H1 (cell line): ENCODE measurements at regions not wholly inside any gene's neighbourhood (a gene's known extent, or its start where the extent isn't known, plus 50 kb on each side); places are given as distances from the start of the nearest gene placed in this dataset.

Experiments used
- CTCF ChIA-PET: fragments of 300-600 bp; sonication (Branson Sonifier 250); formaldehyde crosslinking; loops from one replicate; lab custom pipeline; 2021; ENCODE audit not compliant: partially characterized antibody; lab: Charles Lee
- POLR2A ChIA-PET: fragments of 300-600 bp; sonication (Branson Sonifier 250); formaldehyde crosslinking; loops from one replicate; lab custom pipeline; 2021; ENCODE audit warnings: inconsistent platforms; ENCODE audit not compliant: partially characterized antibody; lab: Charles Lee
- DNase-seq, 2 experiments: peaks; one replicate each; pipeline versions ENCODE4 v3.0.0 to v3.0.0-alpha.2; 2010 to 2022; ENCODE audit warnings: low spot score in 2 of 2, low read depth in 1 of 2, mixed read lengths in 1 of 2
- FAIRE-seq: peaks from 2 replicates; lab custom pipeline; 2011; peaks lifted over from hg19 to GRCh38; lab: Jason Lieb, UNC
- H2AFZ ChIP-seq: 2 replicates; pipeline ENCODE4 v1.8.1; 2012; ENCODE audit warnings: low read length, inconsistent platforms
- H2AK5ac ChIP-seq: 2 replicates; pipeline ENCODE4 v1.6.1; 2013; ENCODE audit warnings: low read depth, low read length
- H2BK120ac ChIP-seq: replicated peaks from 2 replicates; pipeline ENCODE3; 2013; ENCODE audit warnings: low read depth, low read length, inconsistent platforms
- H2BK12ac ChIP-seq: 2 replicates; pipeline ENCODE4 v1.6.1; 2013; ENCODE audit warnings: low read depth, low read length
- H2BK15ac ChIP-seq: 2 replicates; pipeline ENCODE4 v1.6.1; 2013; ENCODE audit warnings: low read length
- H2BK20ac ChIP-seq: 2 replicates; pipeline ENCODE4 v1.6.1; 2013; ENCODE audit warnings: low read length
- H2BK5ac ChIP-seq: 2 replicates; pipeline ENCODE4 v1.6.1; 2013; ENCODE audit warnings: low read depth, low read length
- H3K14ac ChIP-seq: 2 replicates; pipeline ENCODE4 v1.6.1; 2013; ENCODE audit warnings: inconsistent platforms; ENCODE audit not compliant: insufficient read length
- H3K18ac ChIP-seq: 2 replicates; pipeline ENCODE4 v1.6.1; 2013; ENCODE audit warnings: low read length; ENCODE audit errors: extremely low read depth
- H3K23ac ChIP-seq: 2 replicates; pipeline ENCODE4 v1.6.1; 2013; ENCODE audit warnings: inconsistent platforms; ENCODE audit not compliant: insufficient read length
- H3K23me2 ChIP-seq: 2 replicates; pipeline ENCODE4 v1.6.1; 2013; ENCODE audit warnings: low read depth, low read length
- H3K27ac ChIP-seq: 2 replicates; pipeline ENCODE4 v1.6.1; 2011; ENCODE audit warnings: low read depth, low read length, inconsistent platforms
- H3K27me3 ChIP-seq, 4 experiments: replicated peaks in 1 of 4; 1 replicate in 1 of 4; 2 replicates in 3 of 4; pipeline versions ENCODE4 v1.6.1 to v1.8.1; 2011 to 2013; ENCODE audit warnings: low read length in 3 of 4, mild to moderate bottlenecking in 3 of 4, inconsistent platforms in 2 of 4, mixed read lengths in 2 of 4, moderate library complexity in 1 of 4; ENCODE audit not compliant: control insufficient read depth in 3 of 4, insufficient read depth in 3 of 4; ENCODE audit errors: extremely low read depth in 1 of 4
- H3K36me3 ChIP-seq, 4 experiments: 2 replicates each; pipeline versions ENCODE4 v1.6.1 to v1.8.1; 2011 to 2013; ENCODE audit warnings: mild to moderate bottlenecking in 4 of 4, low read length in 3 of 4, moderate library complexity in 2 of 4, control low read depth in 1 of 4, inconsistent platforms in 1 of 4; ENCODE audit not compliant: insufficient read depth in 4 of 4, control insufficient read depth in 2 of 4
- H3K4ac ChIP-seq: replicated peaks from 2 replicates; pipeline ENCODE3; 2013; ENCODE audit warnings: low read length, low read depth, mixed read lengths, inconsistent platforms; ENCODE audit not compliant: insufficient read length
- H3K4me1 ChIP-seq, 4 experiments: replicated peaks in 1 of 4; 1 replicate in 1 of 4; 2 replicates in 3 of 4; pipeline versions ENCODE4 v1.6.1 to v1.8.1; 2011 to 2013; ENCODE audit warnings: low read length in 3 of 4, inconsistent platforms in 2 of 4, mixed read lengths in 1 of 4; ENCODE audit not compliant: insufficient read depth in 4 of 4, control insufficient read depth in 3 of 4
- H3K4me2 ChIP-seq, 2 experiments: 2 replicates each; pipeline versions ENCODE4 v1.6.1 to v1.8.1; 2011 to 2013; ENCODE audit warnings: low read depth in 2 of 2, low read length in 2 of 2, control low read depth in 1 of 2, inconsistent platforms in 1 of 2, mild to moderate bottlenecking in 1 of 2; ENCODE audit not compliant: insufficient read depth in 1 of 2
- H3K4me3 ChIP-seq, 4 experiments: fragments of 200-600, 300-600 bp in 1 of 4; sonication (generic), shearing (Covaris generic), sonication (Bioruptor Twin) in 1 of 4; 2 replicates each; pipeline versions ENCODE4 v1.5.1 to v1.8.1; 2011 to 2016; ENCODE audit warnings: low read length in 4 of 4, low read depth in 3 of 4, control low read depth in 2 of 4, inconsistent platforms in 2 of 4, mild to moderate bottlenecking in 2 of 4, mixed read lengths in 1 of 4, moderate library complexity in 1 of 4; ENCODE audit not compliant: insufficient read depth in 2 of 4; ENCODE audit errors: extremely low read depth in 1 of 4
- H3K56ac ChIP-seq: replicated peaks from 2 replicates; pipeline ENCODE3; 2013; ENCODE audit warnings: low read depth, mild to moderate bottlenecking, mixed read lengths, low read length, inconsistent platforms; ENCODE audit not compliant: insufficient read length
- H3K79me1 ChIP-seq: 2 replicates; pipeline ENCODE4 v1.6.1; 2013; ENCODE audit warnings: low read depth, low read length, control low read depth
- H3K79me2 ChIP-seq, 2 experiments: 2 replicates each; pipeline versions ENCODE4 v1.6.1 to v1.8.1; 2012 to 2013; ENCODE audit warnings: low read length in 2 of 2, mild to moderate bottlenecking in 2 of 2, inconsistent platforms in 1 of 2; ENCODE audit not compliant: insufficient read depth in 2 of 2, control insufficient read depth in 1 of 2
- H3K9ac ChIP-seq, 4 experiments: replicated peaks in 1 of 4; 1 replicate in 1 of 4; 2 replicates in 3 of 4; pipeline versions ENCODE4 v1.6.1 to v1.8.1; 2011 to 2013; ENCODE audit warnings: low read depth in 3 of 4, low read length in 3 of 4, control low read depth in 2 of 4, mild to moderate bottlenecking in 2 of 4, moderate library complexity in 2 of 4, inconsistent platforms in 1 of 4; ENCODE audit errors: extremely low read depth in 1 of 4
- H3K9me3 ChIP-seq, 2 experiments: 2 replicates each; pipeline versions ENCODE4 v1.6.1 to v1.8.1; 2012 to 2013; ENCODE audit warnings: mild to moderate bottlenecking in 2 of 2, moderate library complexity in 2 of 2, control low read depth in 1 of 2, inconsistent platforms in 1 of 2, low read depth in 1 of 2, low read length in 1 of 2, mixed read lengths in 1 of 2; ENCODE audit not compliant: insufficient read depth in 2 of 2
- H4K20me1 ChIP-seq, 2 experiments: replicated peaks in 1 of 2; 2 replicates each; pipeline versions ENCODE3 to v1.8.1; 2011 to 2013; ENCODE audit warnings: inconsistent platforms in 2 of 2, low read length in 2 of 2, mild to moderate bottlenecking in 1 of 2; ENCODE audit not compliant: insufficient read depth in 2 of 2, control insufficient read depth in 1 of 2
- H4K5ac ChIP-seq: 2 replicates; pipeline ENCODE4 v1.6.1; 2013; ENCODE audit warnings: low read length, low read depth, mixed read lengths, inconsistent platforms; ENCODE audit not compliant: insufficient read length
- H4K8ac ChIP-seq: 2 replicates; pipeline ENCODE4 v1.8.0; 2013; ENCODE audit warnings: mild to moderate bottlenecking, moderate library complexity, low read length, inconsistent platforms; ENCODE audit not compliant: insufficient read depth; ENCODE audit errors: extremely low read depth
- H4K91ac ChIP-seq: replicated peaks from 2 replicates; pipeline ENCODE3; 2013; ENCODE audit warnings: low read length, mixed read lengths, inconsistent platforms; ENCODE audit not compliant: insufficient read length
- WGBS, 2 experiments: shearing (Covaris generic) in 1 of 2; methylation state at CpG; one replicate each; pipeline versions ENCODE4 v1.1.6 to v1.1.7; 2013 to 2015; ENCODE audit warnings: low lambda C conversion rate in 2 of 2, mixed read lengths in 2 of 2, inconsistent platforms in 1 of 2, low coverage in 1 of 2, missing lambda C conversion rate in 1 of 2; ENCODE audit not compliant: insufficient replicate concordance in 2 of 2, insufficient coverage in 1 of 2, insufficient read length in 1 of 2; ENCODE audit errors: extremely low coverage in 1 of 2, missing lambda C conversion rate in 1 of 2; 5-methylcytosine and 5-hydroxymethylcytosine counted together

GRCh38 chr16:80314042-80314441, 226.8 kb upstream of the DYNLRB2 start:
- H4K91ac ChIP-seq: no peak overlapping the region
- H3K4me2 ChIP-seq: no peak overlapping the region
- DNase-seq: no peak
- no peak overlapping the region for H3K4me3 ChIP-seq
- H2AK5ac ChIP-seq: no peak overlapping the region
- H2BK120ac ChIP-seq: no peak overlapping the region
- H2BK15ac ChIP-seq: no peak overlapping the region
- H3K36me3 ChIP-seq: no peaks in the 10 kb centered on the region
- H2AFZ ChIP-seq: no peak overlapping the region
- H3K23me2 ChIP-seq: no peaks in the 10 kb centered on the region
- H3K4ac ChIP-seq: no peak overlapping the region
- no peak overlapping the region for H4K8ac ChIP-seq
- H3K27ac ChIP-seq: no peak overlapping the region
- no peak for FAIRE-seq
- H3K79me2 ChIP-seq: no peaks in the 10 kb centered on the region
- H3K9ac ChIP-seq: no peak overlapping the region
- no peak overlapping the region for H3K56ac ChIP-seq
- H3K79me1 ChIP-seq: no peaks in the 10 kb centered on the region
- H2BK20ac ChIP-seq: no peak overlapping the region
- CTCF ChIA-PET: interaction anchor here (0.7 to 1.5 kb wide), 2 partner anchors 10 to 93 kb away, joined by 3 to 4 read pairs; no protein-coding TSS in a partner anchor
- no peaks in the 10 kb centered on the region for H3K27me3 ChIP-seq
- H4K20me1 ChIP-seq: no peaks in the 10 kb centered on the region
- no peak overlapping the region for H3K18ac ChIP-seq
- H2BK5ac ChIP-seq: no peak overlapping the region
- no peak overlapping the region for H4K5ac ChIP-seq
- no peak overlapping the region for H2BK12ac ChIP-seq
- POLR2A ChIA-PET: interaction anchor here (0.9 kb wide), 1 partner anchor 9 kb away, joined by 3 read pairs; no protein-coding TSS in a partner anchor
- no peak overlapping the region for H3K23ac ChIP-seq
- no peaks in the 10 kb centered on the region for H3K9me3 ChIP-seq
- 97% methylated on average over 4 of the region's 4 CpGs; no CpG with 5 or more reads in 1 of the 2 experiments for WGBS, 2 experiments
- H3K4me1 ChIP-seq: no peaks in the 10 kb centered on the region
- no peak overlapping the region for H3K14ac ChIP-seq
